Glutamatergic neuron (in vitro differentiated cells): ENCODE measurements at regions not wholly inside any gene's neighbourhood (a gene's known extent, or its start where the extent isn't known, plus 50 kb on each side); places are given as distances from the start of the nearest gene placed in this dataset.

Experiments used
- DNase-seq: peaks from one replicate; pipeline ENCODE4 v3.0.0; 2022
- H3K27ac Mint-ChIP-seq: one replicate; pipeline ENCODE4 v1.8.0; 2020; ENCODE audit warnings: mild to moderate bottlenecking, mixed read lengths, inconsistent platforms; ENCODE audit not compliant: unreplicated experiment
- H3K27me3 Mint-ChIP-seq: one replicate; pipeline ENCODE4 v1.8.0; 2020; ENCODE audit warnings: mild to moderate bottlenecking, moderate library complexity, mixed read lengths, inconsistent platforms; ENCODE audit not compliant: unreplicated experiment
- H3K36me3 Mint-ChIP-seq: one replicate; pipeline ENCODE4 v1.8.0; 2020; ENCODE audit warnings: mild to moderate bottlenecking, mixed read lengths, inconsistent platforms; ENCODE audit not compliant: unreplicated experiment
- H3K4me1 Mint-ChIP-seq: one replicate; pipeline ENCODE4 v1.8.0; 2020; ENCODE audit warnings: mild to moderate bottlenecking, low read depth, mixed read lengths, inconsistent platforms; ENCODE audit not compliant: unreplicated experiment
- H3K4me3 Mint-ChIP-seq: one replicate; pipeline ENCODE4 v1.8.0; 2020; ENCODE audit warnings: mild to moderate bottlenecking, mixed read lengths, inconsistent platforms; ENCODE audit not compliant: unreplicated experiment
- H3K9me3 Mint-ChIP-seq: one replicate; pipeline ENCODE4 v1.8.0; 2020; ENCODE audit warnings: mild to moderate bottlenecking, moderate library complexity, mixed read lengths, inconsistent platforms; ENCODE audit not compliant: unreplicated experiment
- TF ChIP-seq, protein P1 (sequence below): fragments of 200-600 bp; sonication (generic); IDR thresholded peaks from one replicate; pipeline ENCODE4 v1.5.0; 2021; ENCODE audit not compliant: partially characterized antibody, unreplicated experiment

GRCh38 chr10:123458933-123459332 is 207.2 kb upstream of the GPR26 start:
- peaks cover 4% of the 10 kb centered on the region for H3K4me1 Mint-ChIP-seq
- H3K9me3 Mint-ChIP-seq: peaks cover 2% of the 10 kb centered on the region
- TF ChIP-seq, protein P1, sequence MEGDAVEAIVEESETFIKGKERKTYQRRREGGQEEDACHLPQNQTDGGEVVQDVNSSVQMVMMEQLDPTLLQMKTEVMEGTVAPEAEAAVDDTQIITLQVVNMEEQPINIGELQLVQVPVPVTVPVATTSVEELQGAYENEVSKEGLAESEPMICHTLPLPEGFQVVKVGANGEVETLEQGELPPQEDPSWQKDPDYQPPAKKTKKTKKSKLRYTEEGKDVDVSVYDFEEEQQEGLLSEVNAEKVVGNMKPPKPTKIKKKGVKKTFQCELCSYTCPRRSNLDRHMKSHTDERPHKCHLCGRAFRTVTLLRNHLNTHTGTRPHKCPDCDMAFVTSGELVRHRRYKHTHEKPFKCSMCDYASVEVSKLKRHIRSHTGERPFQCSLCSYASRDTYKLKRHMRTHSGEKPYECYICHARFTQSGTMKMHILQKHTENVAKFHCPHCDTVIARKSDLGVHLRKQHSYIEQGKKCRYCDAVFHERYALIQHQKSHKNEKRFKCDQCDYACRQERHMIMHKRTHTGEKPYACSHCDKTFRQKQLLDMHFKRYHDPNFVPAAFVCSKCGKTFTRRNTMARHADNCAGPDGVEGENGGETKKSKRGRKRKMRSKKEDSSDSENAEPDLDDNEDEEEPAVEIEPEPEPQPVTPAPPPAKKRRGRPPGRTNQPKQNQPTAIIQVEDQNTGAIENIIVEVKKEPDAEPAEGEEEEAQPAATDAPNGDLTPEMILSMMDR: no peak
- peaks cover 8% of the 10 kb centered on the region for H3K27me3 Mint-ChIP-seq
- H3K27ac Mint-ChIP-seq: no peak overlapping the region
- DNase-seq: no peak
- no peaks in the 10 kb centered on the region for H3K36me3 Mint-ChIP-seq
- H3K4me3 Mint-ChIP-seq: no peak overlapping the region

DNA sequence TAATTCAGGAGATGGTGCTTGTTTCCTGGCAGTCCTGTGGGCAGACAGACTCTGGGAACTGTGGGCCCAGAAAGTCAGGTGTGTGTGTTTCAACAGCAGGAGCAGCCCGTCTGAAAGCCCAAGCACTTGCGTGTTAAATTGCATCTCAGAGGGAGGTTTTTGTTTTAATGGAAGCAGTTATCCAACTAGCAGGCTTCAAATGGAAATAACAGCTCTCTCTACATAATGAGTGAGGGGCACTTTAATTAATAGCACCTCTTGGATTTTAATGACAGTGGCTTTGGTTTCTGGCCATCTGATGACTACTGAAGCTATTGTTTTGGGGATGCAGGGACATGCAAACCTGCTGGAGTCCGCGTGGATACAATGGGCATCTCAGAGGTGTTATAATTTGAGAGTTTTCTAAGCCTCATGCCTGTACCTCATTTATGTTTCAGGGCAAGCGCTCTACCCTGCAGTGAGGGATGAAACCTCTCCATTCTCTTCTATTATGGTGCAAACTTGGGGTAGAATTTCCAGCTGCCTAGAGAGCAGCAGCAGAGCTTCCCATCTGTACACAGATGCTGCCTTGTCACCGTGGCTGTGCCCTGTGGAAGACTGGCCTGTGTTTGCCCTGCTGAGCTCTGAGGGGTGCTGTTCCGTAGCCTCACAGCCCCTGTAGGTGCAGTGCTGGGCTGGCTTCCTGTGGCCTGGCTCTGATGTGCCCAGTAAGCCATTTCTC is 206.6 kb upstream of the GPR26 start:
- H3K4me3 Mint-ChIP-seq: no peak overlapping the region
- peaks cover 8% of the 10 kb centered on the region for H3K27me3 Mint-ChIP-seq
- H3K9me3 Mint-ChIP-seq: peaks cover 2% of the 10 kb centered on the region
- no peak for DNase-seq
- no peak overlapping the region for H3K27ac Mint-ChIP-seq
- TF ChIP-seq, protein P1: no peak
- H3K4me1 Mint-ChIP-seq: peaks cover 4% of the 10 kb centered on the region
- no peaks in the 10 kb centered on the region for H3K36me3 Mint-ChIP-seq

- TF ChIP-seq, protein P1: no peak
- no peaks in the 10 kb centered on the region for H3K36me3 Mint-ChIP-seq
- H3K4me3 Mint-ChIP-seq: no peak overlapping the region
- H3K9me3 Mint-ChIP-seq: no peaks in the 10 kb centered on the region
- H3K27ac Mint-ChIP-seq: no peak overlapping the region
- peaks cover 8% of the 10 kb centered on the region for H3K27me3 Mint-ChIP-seq
- peaks cover 4% of the 10 kb centered on the region for H3K4me1 Mint-ChIP-seq
- no peak for DNase-seq
Observed at GRCh38 chr10:123462246-123462645, 203.9 kb upstream of the GPR26 start.

DNA sequence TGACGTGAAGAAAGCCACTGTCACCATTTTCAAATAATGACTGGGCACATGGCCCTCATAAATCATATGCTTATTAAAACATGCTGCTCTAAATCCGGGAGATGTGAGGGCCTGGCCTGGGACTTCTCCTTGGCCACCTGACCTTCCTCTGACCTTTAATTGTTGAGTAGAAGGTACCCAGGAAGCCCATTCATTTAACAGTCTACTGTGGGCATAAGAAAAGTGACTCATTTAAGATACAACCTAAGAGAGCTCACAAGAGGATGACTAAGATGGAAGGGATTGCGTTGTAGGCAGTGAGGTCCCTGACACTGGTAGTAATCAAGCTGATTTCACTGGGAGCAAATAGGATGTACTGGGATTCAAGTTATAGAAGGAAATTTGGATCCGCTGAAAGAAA is 203.4 kb upstream of the GPR26 start:
- H3K4me3 Mint-ChIP-seq: no peak overlapping the region
- DNase-seq: no peak
- peaks cover 5% of the 10 kb centered on the region for H3K27me3 Mint-ChIP-seq
- TF ChIP-seq, protein P1: no peak
- no peaks in the 10 kb centered on the region for H3K36me3 Mint-ChIP-seq
- no peak overlapping the region for H3K27ac Mint-ChIP-seq
- peaks cover 4% of the 10 kb centered on the region for H3K4me1 Mint-ChIP-seq
- H3K9me3 Mint-ChIP-seq: no peaks in the 10 kb centered on the region

DNA sequence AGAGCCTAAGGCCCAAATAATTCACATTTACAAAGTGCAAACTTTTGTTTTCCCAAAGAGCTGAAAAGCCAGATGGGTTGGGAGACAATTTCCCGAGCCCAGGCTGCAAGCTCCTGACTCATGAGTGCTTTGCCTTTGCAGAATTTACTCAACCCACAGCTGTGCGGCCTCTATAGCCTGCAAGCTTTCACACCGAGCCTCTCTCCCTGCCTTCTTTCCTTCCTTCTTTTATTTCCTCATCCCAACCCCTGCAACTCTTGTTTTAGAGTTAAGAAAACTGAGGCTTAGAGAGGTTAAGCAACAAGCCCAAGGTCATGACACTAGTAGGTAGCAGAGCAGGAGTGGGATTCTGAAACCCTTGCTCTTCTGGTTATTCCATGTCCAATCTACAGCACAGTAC is 203.0 kb upstream of the GPR26 start:
- no peaks in the 10 kb centered on the region for H3K36me3 Mint-ChIP-seq
- TF ChIP-seq, protein P1: no peak
- peaks cover 4% of the 10 kb centered on the region for H3K4me1 Mint-ChIP-seq
- H3K27ac Mint-ChIP-seq: no peak overlapping the region
- H3K27me3 Mint-ChIP-seq: peaks cover 5% of the 10 kb centered on the region
- H3K4me3 Mint-ChIP-seq: no peak overlapping the region
- no peak for DNase-seq
- no peaks in the 10 kb centered on the region for H3K9me3 Mint-ChIP-seq
